Neuron (in vitro differentiated cells): ENCODE measurements at regions not wholly inside any gene's neighbourhood (a gene's known extent, or its start where the extent isn't known, plus 50 kb on each side); places are given as distances from the start of the nearest gene placed in this dataset.

Source experiments
- H2AFZ ChIP-seq: one replicate; pipeline ENCODE4 v1.6.1; 2013; ENCODE audit warnings: low read depth, mild to moderate bottlenecking, inconsistent platforms, low read length, moderate library complexity
- H3K27me3 ChIP-seq: one replicate; pipeline ENCODE4 v1.6.1; 2013; ENCODE audit warnings: low read length; ENCODE audit not compliant: insufficient read depth
- H3K36me3 ChIP-seq: one replicate; pipeline ENCODE4 v1.6.1; 2013; ENCODE audit warnings: low read length; ENCODE audit not compliant: insufficient read depth
- H3K4me1 ChIP-seq: one replicate; pipeline ENCODE4 v1.6.1; 2013; ENCODE audit warnings: low read length; ENCODE audit not compliant: insufficient read depth
- H3K4me3 ChIP-seq: 2 replicates; pipeline ENCODE4 v1.5.1; 2013; ENCODE audit warnings: mild to moderate bottlenecking, low read length, moderate library complexity
- H3K9me3 ChIP-seq: one replicate; pipeline ENCODE4 v1.6.1; 2013; ENCODE audit warnings: low read length

GRCh38 chr3:74739242-74739641 is 124.8 kb upstream of the CNTN3 start:
- Histone ChIP-seq H3K9me3 (no peaks in the 10 kb centered on the region), H3K36me3 (no peaks in the 10 kb centered on the region), H2AFZ (no peak overlapping the region), H3K4me1 (no peaks in the 10 kb centered on the region), H3K4me3 (no peak overlapping the region), H3K27me3 (no peaks in the 10 kb centered on the region)

DNA sequence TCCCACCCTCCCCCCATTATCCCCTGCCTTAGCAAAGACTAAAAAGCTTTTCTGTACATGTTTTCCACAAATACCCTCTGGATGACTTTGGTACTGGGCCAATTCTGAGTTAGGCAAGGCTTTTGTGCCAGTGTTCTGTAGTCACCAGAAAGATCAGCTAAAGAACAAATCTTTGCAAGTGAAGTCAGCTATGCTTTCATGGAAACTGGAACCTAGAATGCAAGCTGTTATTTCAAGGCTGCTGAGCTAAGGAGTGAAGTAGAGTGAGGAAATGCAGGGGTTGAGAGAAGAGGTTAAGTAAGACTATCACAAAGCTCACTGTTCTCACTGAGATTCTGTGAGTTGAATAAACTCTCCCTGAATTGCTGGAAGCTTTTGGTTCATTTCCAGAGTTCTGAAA is 107.8 kb upstream of the CNTN3 start:
- Histone ChIP-seq H2AFZ (no peak overlapping the region), H3K4me1 (no peaks in the 10 kb centered on the region), H3K4me3 (no peak overlapping the region), H3K36me3 (no peaks in the 10 kb centered on the region), H3K27me3 (no peaks in the 10 kb centered on the region), H3K9me3 (no peaks in the 10 kb centered on the region)

DNA sequence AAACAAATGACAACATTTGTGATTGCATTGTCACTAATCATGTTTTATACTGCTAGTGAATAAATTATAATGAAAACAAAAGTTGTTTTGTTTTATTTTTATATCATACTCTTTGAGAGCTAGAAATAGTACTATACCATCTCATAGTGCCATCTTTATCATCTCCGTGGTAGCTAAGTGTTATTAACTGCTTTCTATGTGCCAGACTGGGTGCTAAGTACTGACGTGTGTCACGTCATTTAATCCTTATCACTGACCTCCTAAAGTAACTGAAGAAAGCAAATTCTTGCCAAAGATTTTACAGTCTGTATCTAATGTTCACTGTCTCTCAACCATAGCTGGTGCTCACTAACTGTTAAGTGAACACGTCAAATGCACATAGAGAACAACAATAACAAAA is 99.5 kb upstream of the CNTN3 start:
- Histone ChIP-seq H3K36me3 (no peaks in the 10 kb centered on the region), H3K9me3 (no peaks in the 10 kb centered on the region), H3K4me1 (no peaks in the 10 kb centered on the region), H3K27me3 (no peaks in the 10 kb centered on the region), H3K4me3 (no peak overlapping the region), H2AFZ (no peak overlapping the region)

DNA sequence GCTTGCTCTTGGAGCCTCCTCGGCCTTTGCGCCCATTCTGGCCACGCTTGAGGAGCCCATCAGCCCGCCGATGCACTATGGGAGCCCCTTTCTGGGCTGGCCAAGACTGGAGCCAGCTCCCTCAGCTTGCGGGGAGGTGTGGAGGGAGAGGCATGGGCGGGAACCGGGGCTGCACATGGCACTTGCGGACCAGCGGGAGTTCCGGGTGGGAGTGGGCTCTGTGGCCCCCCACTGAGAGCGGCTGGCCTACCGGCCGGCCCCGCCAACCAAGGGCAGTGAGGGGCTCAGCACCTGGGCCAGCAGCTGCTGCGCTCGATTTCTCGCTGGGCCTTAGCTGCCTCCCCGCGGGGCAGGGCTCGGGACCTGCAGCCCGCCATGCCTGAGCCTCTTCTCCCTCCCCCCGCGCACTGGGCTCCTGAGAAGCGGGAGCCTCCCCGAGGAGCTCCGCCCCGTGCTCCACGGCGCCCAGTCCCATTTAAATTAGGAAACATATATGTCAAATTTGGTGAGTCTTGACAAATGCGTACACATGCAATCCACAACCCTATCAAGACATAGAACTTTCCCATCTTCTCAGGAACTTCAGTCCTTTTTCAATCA is 97.6 kb upstream of the CNTN3 start:
- H3K9me3 ChIP-seq = no peaks in the 10 kb centered on the region
- H3K36me3 ChIP-seq = no peaks in the 10 kb centered on the region
- no peaks in the 10 kb centered on the region for H3K4me1 ChIP-seq
- no peaks in the 10 kb centered on the region for H3K27me3 ChIP-seq
- no peak overlapping the region for H2AFZ ChIP-seq
- no peak overlapping the region for H3K4me3 ChIP-seq

DNA sequence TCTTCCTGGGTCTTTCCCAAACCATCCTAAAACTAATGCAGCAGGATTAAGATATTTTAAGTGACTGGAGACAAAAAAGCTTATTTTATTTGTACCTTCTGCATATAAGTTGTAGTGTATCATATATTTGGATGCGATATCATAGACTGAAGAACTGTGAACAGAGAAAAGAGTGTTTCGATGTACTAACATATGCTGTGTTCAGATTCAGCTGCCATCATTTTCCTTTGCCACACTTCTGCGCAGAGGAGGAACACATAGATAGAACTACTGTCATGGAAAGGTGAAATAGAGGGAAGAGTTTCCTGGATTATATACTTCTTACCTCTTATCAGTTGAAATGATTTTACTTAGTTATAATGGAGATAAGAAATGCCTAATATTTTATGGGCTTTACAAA is 95.5 kb upstream of the CNTN3 start:
- Histone ChIP-seq H2AFZ (no peak overlapping the region), H3K9me3 (no peaks in the 10 kb centered on the region), H3K4me3 (no peak overlapping the region), H3K4me1 (no peaks in the 10 kb centered on the region), H3K36me3 (no peaks in the 10 kb centered on the region), H3K27me3 (no peaks in the 10 kb centered on the region)

- H3K27me3 ChIP-seq = no peaks in the 10 kb centered on the region
- H3K4me3 ChIP-seq = no peak overlapping the region
- H3K36me3 ChIP-seq = no peaks in the 10 kb centered on the region
- H3K4me1 ChIP-seq = no peaks in the 10 kb centered on the region
- H3K9me3 ChIP-seq = no peaks in the 10 kb centered on the region
- no peak overlapping the region for H2AFZ ChIP-seq
Observed at GRCh38 chr3:74693696-74694393, 79.4 kb upstream of the CNTN3 start.

GRCh38 chr3:74693251-74693650 is 78.8 kb upstream of the CNTN3 start:
- H3K4me3 ChIP-seq = no peak overlapping the region
- no peaks in the 10 kb centered on the region for H3K4me1 ChIP-seq
- no peaks in the 10 kb centered on the region for H3K9me3 ChIP-seq

GRCh38 chr3:74691946-74692345 is 77.5 kb upstream of the CNTN3 start:
- Histone ChIP-seq H3K27me3 (no peaks in the 10 kb centered on the region), H3K36me3 (no peaks in the 10 kb centered on the region), H3K4me1 (no peaks in the 10 kb centered on the region), H3K9me3 (no peaks in the 10 kb centered on the region), H2AFZ (no peak overlapping the region), H3K4me3 (no peak overlapping the region)

More at GRCh38 chr3:74693251-74693650, 78.8 kb upstream of the CNTN3 start:
- Histone ChIP-seq H2AFZ (no peak overlapping the region), H3K36me3 (no peaks in the 10 kb centered on the region), H3K27me3 (no peaks in the 10 kb centered on the region)

DNA sequence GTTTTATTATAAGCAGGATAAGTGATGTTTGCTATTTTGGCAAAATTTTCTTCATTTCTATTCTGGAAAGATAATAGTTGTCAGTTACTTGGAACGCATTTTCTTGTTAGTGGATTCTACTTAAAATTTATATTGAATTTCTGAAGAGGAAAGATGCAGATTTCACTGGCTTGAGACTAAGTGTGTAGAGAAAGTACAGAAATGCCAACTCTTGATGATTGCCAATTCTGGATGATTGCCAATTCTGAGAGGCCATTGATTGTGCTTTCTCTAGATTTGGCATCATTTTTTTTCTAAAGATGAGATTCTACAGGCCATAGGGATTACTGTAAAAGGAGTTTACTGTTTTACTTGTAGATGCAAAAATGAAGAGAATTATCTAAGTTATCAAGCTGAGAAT is 58.9 kb upstream of the CNTN3 start:
- no peak overlapping the region for H2AFZ ChIP-seq
- no peaks in the 10 kb centered on the region for H3K36me3 ChIP-seq
- no peaks in the 10 kb centered on the region for H3K4me1 ChIP-seq
- H3K27me3 ChIP-seq = no peaks in the 10 kb centered on the region
- no peaks in the 10 kb centered on the region for H3K9me3 ChIP-seq
- no peak overlapping the region for H3K4me3 ChIP-seq

GRCh38 chr3:74664606-74665005 is 50.1 kb upstream of the CNTN3 start:
- no peaks in the 10 kb centered on the region for H3K4me1 ChIP-seq
- no peaks in the 10 kb centered on the region for H3K27me3 ChIP-seq
- H3K9me3 ChIP-seq = no peaks in the 10 kb centered on the region
- no peaks in the 10 kb centered on the region for H3K36me3 ChIP-seq
- no peak overlapping the region for H2AFZ ChIP-seq
- no peak overlapping the region for H3K4me3 ChIP-seq
